Fibroblast of lung (primary cell): ENCODE measurements at regions not wholly inside any gene's neighbourhood (a gene's known extent, or its start where the extent isn't known, plus 50 kb on each side); places are given as distances from the start of the nearest gene placed in this dataset.

Source experiments
- DNase-seq, 2 donors: peaks; one replicate each; pipeline versions ENCODE4 v3.0.0 to v3.0.0-alpha.2; 2010; ENCODE audit warnings: low read depth in 2 of 2
- H2AFZ ChIP-seq: 2 replicates; pipeline ENCODE4 v1.5.1; 2012; ENCODE audit warnings: low read length, control low read depth, inconsistent platforms
- H3K27ac ChIP-seq: 2 replicates; pipeline ENCODE4 v1.5.1; 2011; ENCODE audit warnings: low read length, control low read depth; ENCODE audit not compliant: insufficient read depth
- H3K27me3 ChIP-seq: 2 replicates; pipeline ENCODE4 v1.5.1; 2011; ENCODE audit warnings: mild to moderate bottlenecking, low read length; ENCODE audit not compliant: control insufficient read depth, insufficient read depth
- H3K36me3 ChIP-seq: 2 replicates; pipeline ENCODE4 v1.5.1; 2011; ENCODE audit warnings: low read length; ENCODE audit not compliant: control insufficient read depth, insufficient read depth
- H3K4me1 ChIP-seq: 2 replicates; pipeline ENCODE4 v1.5.1; 2011; ENCODE audit warnings: low read length; ENCODE audit not compliant: control insufficient read depth, insufficient read depth; ENCODE audit errors: extremely low read depth
- H3K4me2 ChIP-seq: 2 replicates; pipeline ENCODE4 v1.5.1; 2011; ENCODE audit warnings: low read length, control low read depth; ENCODE audit not compliant: insufficient read depth; ENCODE audit errors: extremely low read depth
- H3K4me3 ChIP-seq, 4 experiments: fragments of 200-600 bp in 1 of 4; sonication (generic) in 1 of 4; replicated peaks in 1 of 4; 2 replicates each; pipeline ENCODE4 v1.5.1; 2011 to 2016; ENCODE audit warnings: low read length in 4 of 4, low read depth in 3 of 4, mild to moderate bottlenecking in 3 of 4, control low read depth in 2 of 4, inconsistent platforms in 1 of 4, mixed read lengths in 1 of 4; ENCODE audit not compliant: insufficient read depth in 1 of 4; ENCODE audit errors: control extremely low read depth in 1 of 4
- H3K79me2 ChIP-seq: 2 replicates; pipeline ENCODE4 v1.5.1; 2012; ENCODE audit warnings: mild to moderate bottlenecking, low read length, inconsistent platforms; ENCODE audit not compliant: control insufficient read depth, insufficient read depth
- H3K9ac ChIP-seq: 2 replicates; pipeline ENCODE4 v1.5.1; 2011; ENCODE audit warnings: mild to moderate bottlenecking, low read length, control low read depth; ENCODE audit not compliant: insufficient read depth
- H3K9me3 ChIP-seq: 2 replicates; pipeline ENCODE4 v1.5.1; 2012; ENCODE audit warnings: low read depth, low read length; ENCODE audit not compliant: control insufficient read depth, insufficient read depth
- H4K20me1 ChIP-seq: 2 replicates; pipeline ENCODE4 v1.5.1; 2011; ENCODE audit warnings: low read length; ENCODE audit not compliant: control insufficient read depth, insufficient read depth; ENCODE audit errors: extremely low read depth
- CTCF ChIP-seq, 2 donors: IDR thresholded peaks in 1 of 2; conservative IDR thresholded peaks in 1 of 2; 1 replicate in 1 of 2; 2 replicates in 1 of 2; pipeline ENCODE4 v1.5.1; 2011 to 2012; ENCODE audit warnings: low read length in 2 of 2, control low read depth in 1 of 2, inconsistent platforms in 1 of 2, low read depth in 1 of 2, mild to moderate bottlenecking in 1 of 2
- EZH2 ChIP-seq: IDR thresholded peaks from 2 replicates; pipeline ENCODE4 v1.5.1; 2012; ENCODE audit warnings: low read length, control low read depth, mild to moderate bottlenecking; ENCODE audit errors: missing control alignments

GRCh38 chr11:110860461-110860860 is 148.2 kb upstream of the ARHGAP20 start:
- H4K20me1 ChIP-seq: no peaks in the 10 kb centered on the region
- no peak overlapping the region for H2AFZ ChIP-seq
- H3K79me2 ChIP-seq: no peaks in the 10 kb centered on the region
- no peaks in the 10 kb centered on the region for H3K9me3 ChIP-seq
- no peak overlapping the region for H3K4me2 ChIP-seq
- H3K4me3 ChIP-seq: no peak overlapping the region
- H3K36me3 ChIP-seq: no peaks in the 10 kb centered on the region
- peaks cover 13% of the 10 kb centered on the region for H3K4me1 ChIP-seq
- H3K27ac ChIP-seq: no peak overlapping the region
- no peaks in the 10 kb centered on the region for H3K27me3 ChIP-seq
- no peak for DNase-seq
- TF ChIP-seq EZH2: no peak
- no peak for TF ChIP-seq CTCF (conservative IDR thresholded peaks at IDR 0.05 in 1 of 2, IDR thresholded peaks at IDR 0.05 in 1 of 2; ENCODE audit: low read depth in 1 of 2, low read length in 2 of 2)
- H3K9ac ChIP-seq: no peak overlapping the region

GRCh38 chr11:110859998-110860397 is 147.8 kb upstream of the ARHGAP20 start:
- H3K4me2 ChIP-seq: no peak overlapping the region

GRCh38 chr11:110859240-110859840 is 147.1 kb upstream of the ARHGAP20 start:
- no peak for DNase-seq
- H3K4me1 ChIP-seq: peaks cover 13% of the 10 kb centered on the region

More at GRCh38 chr11:110859998-110860397, 147.8 kb upstream of the ARHGAP20 start:
- H3K79me2 ChIP-seq: no peaks in the 10 kb centered on the region
- H3K27me3 ChIP-seq: no peaks in the 10 kb centered on the region
- peaks cover 13% of the 10 kb centered on the region for H3K4me1 ChIP-seq
- no peaks in the 10 kb centered on the region for H3K36me3 ChIP-seq
- no peaks in the 10 kb centered on the region for H3K9me3 ChIP-seq
- H3K4me3 ChIP-seq: no peak overlapping the region
- TF ChIP-seq EZH2 (no peak), CTCF (conservative IDR thresholded peaks at IDR 0.05 in 1 of 2, IDR thresholded peaks at IDR 0.05 in 1 of 2; ENCODE audit: low read depth in 1 of 2, low read length in 2 of 2) (no peak)
- H2AFZ ChIP-seq: no peak overlapping the region
- no peak overlapping the region for H3K27ac ChIP-seq
- H3K9ac ChIP-seq: no peak overlapping the region
- H4K20me1 ChIP-seq: no peaks in the 10 kb centered on the region
- DNase-seq: no peak

More at GRCh38 chr11:110859240-110859840, 147.1 kb upstream of the ARHGAP20 start:
- Histone ChIP-seq H4K20me1 (no peaks in the 10 kb centered on the region), H3K9me3 (no peaks in the 10 kb centered on the region), H3K9ac (no peak overlapping the region), H3K4me2 (no peak overlapping the region), H3K27ac (no peak overlapping the region), H2AFZ (no peak overlapping the region), H3K4me3 (no peak overlapping the region), H3K36me3 (no peaks in the 10 kb centered on the region), H3K79me2 (no peaks in the 10 kb centered on the region), H3K27me3 (no peaks in the 10 kb centered on the region)
- TF ChIP-seq CTCF (conservative IDR thresholded peaks at IDR 0.05 in 1 of 2, IDR thresholded peaks at IDR 0.05 in 1 of 2; ENCODE audit: low read depth in 1 of 2, low read length in 2 of 2) (no peak), EZH2 (no peak)
